HG03103 (cell line): ENCODE measurements at regions not wholly inside any gene's neighbourhood (a gene's known extent, or its start where the extent isn't known, plus 50 kb on each side); places are given as distances from the start of the nearest gene placed in this dataset.
"Not testable (repeated sequence)": the region's sequence is repeated elsewhere in the genome, so short reads cannot be mapped to it uniquely, and the experiment has no call there.

Experiments
- ATAC-seq: cut with Tn5 transposase; IDR thresholded peaks from one replicate; pipeline ENCODE4 v1.9.1; 2021; ENCODE audit warnings: low read depth; ENCODE audit not compliant: unreplicated experiment

DNA sequence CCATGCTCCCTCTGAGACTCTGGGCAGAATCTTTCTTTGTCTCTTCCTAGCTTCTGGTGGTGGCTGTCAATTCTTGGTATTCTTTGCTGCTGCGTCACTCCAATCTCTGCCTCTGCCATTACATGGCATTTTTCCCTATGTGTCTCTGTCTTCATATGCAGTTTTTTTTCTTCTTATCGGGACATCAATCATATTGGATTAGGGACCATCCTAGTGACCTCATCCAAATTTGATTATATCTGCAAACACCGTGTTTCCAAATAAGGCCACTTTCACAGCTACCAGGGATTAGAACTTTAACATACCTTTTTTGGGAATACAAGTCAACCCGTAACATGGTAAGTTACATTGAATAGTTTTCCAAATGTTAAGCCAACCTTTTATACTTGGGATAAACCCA is 358.2 kb upstream of the FRG2C start:
- no peak for ATAC-seq

DNA sequence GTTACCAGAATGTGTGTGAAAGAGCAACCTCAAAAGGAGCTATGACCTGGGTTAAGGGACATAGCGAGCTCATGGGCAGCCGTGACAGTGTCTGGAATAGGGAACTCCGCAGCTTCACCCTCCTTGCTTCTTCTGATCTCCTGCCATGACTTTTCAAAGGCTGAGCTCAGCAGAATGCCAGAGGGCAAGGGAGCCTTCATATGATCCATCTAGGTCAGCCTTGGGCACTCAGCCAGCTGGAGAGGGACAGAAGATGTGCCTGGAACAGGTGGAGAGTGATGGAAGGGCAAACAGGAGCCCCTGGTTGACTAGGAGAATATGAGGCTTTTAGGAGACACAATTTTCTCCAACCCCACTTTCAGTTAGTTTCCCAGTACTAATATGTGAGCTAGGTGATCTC is 352.8 kb upstream of the FRG2C start:
- ATAC-seq: not testable (repeated sequence)

DNA sequence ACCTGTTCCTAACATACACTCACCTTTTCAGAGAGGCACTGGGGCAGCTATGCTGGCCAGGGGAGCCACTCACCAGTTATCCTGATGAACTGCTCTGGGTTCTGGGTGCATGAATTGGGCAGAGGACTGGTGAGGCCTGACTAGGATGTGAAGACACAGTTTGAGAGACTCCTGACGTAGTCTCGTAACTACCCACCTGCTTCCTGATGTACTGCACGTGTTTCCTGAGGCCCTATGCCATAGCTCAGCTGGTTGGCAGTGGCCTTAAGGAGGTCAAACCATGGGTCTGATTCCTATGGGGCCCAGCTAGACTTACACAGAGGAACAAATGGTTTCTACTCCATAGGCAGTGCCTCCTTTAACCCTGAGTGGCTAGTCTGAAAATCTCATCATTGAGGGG is 351.7 kb upstream of the FRG2C start:
- ATAC-seq: not testable (repeated sequence)

DNA sequence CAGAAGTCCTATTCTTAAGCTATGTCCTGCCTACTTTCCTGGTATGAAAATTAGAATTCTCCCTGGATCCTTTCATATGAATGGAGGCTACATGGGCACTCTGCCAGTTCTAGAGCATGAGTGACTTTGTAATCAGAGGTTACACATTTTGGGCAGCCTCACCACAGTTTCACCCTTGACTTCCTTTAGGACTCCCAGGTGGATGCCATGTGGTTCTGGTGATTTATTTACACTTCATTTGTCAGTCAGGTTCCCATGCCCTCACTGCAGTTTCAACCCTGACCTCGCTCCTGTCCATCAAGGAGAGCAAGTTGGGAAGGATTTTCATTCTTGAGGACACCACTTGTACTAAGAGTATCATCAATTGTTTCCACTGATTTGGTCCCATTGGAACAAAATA is 344.4 kb upstream of the FRG2C start:
- not testable (repeated sequence) for ATAC-seq

DNA sequence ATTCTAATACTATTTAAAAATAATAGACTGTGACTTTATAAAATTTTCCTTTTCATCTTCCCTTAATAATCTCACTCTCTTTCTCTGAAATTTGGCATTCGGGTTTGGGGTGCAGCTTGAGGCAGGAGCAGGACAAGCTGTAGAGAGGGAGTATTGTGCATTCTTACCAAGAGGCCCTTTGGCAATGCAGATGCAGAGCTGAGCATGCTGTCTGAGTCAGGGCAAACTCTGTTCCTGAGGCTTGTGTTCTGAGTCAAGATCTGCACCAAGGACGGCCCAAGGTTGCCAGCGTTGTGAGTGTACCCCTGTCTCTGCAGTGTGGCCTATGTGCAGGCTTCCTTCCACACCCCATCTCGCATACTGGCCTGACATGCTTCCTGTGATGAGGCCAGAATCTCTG is 343.8 kb upstream of the FRG2C start:
- no peak for ATAC-seq

DNA sequence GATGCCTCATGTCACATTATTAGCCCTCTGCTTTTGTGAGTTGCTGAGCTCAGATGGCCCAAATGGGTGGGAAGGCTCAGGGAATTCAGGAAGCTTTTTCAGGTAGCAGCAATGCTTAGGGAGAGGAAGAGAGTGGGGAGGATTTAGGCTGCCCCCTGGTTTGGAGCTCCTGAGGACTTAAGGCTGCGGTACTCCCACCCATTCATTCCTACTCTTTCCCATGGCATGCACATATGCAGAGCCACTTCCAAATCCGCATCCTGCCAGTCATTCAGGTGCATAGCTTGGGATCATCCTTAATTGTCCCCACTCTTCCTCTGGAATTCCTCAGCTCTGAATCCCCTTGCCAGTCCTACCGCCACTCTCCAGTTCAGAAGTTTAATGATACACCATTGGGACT is 343.1 kb upstream of the FRG2C start:
- ATAC-seq: no peak

DNA sequence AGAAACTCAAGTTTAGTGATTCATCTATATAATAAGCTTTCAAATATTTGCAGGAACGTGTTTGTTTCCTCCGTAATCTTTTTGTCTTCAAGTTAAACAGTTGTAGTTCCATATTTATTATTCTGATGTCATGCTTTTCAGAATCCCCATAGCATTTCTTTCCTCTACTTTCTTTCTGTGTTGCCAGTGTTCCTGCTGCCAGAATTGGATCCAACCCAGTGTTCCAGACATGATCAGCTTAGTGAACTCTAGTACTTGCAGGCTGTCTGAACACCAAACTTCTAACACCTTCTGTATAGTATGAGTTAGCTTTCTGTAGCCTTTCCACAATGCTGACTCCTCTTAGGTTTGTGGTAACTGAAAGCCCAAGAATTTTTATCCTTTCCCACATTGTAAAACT is 340.2 kb upstream of the FRG2C start:
- ATAC-seq: not testable (repeated sequence)

DNA sequence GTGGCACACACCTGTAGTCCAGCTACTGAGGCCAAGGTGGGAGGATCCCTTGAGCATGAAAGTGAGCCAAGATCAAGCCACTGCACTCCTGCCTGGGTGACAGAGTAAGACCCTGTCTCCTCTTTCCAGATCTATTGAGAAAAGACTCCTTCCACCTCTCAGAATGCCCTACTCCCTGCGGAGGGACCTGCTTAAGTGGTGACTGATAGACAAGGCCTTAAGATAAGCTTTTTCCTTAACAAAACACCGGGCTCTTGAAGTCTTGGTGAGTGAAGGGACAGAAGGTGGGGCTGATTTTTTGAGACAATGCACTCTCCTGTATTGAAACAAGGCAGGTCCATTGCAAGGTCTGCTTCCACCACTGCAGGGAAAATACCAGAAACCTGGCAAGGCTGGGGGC is 338.4 kb upstream of the FRG2C start:
- no peak for ATAC-seq

DNA sequence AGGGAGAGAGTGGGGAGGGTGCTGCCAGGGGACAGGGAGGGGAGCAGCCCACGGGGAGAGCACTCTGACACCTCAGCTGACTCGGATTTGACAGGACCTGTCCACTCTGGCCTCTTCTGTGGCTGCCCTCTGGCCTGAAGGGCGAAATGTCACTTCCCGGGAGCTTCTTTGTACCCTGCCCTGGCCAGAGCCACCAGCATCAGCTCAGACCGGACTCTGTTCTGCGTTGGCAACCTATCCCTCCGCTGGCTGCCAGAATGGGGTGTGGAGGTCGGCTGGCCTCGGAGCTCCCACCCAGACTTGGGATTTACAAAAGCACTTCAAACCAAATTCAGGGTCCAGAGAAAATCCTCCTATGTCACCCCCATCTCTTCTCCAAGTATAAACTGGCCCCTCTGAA is 336.7 kb upstream of the FRG2C start:
- no peak for ATAC-seq

DNA sequence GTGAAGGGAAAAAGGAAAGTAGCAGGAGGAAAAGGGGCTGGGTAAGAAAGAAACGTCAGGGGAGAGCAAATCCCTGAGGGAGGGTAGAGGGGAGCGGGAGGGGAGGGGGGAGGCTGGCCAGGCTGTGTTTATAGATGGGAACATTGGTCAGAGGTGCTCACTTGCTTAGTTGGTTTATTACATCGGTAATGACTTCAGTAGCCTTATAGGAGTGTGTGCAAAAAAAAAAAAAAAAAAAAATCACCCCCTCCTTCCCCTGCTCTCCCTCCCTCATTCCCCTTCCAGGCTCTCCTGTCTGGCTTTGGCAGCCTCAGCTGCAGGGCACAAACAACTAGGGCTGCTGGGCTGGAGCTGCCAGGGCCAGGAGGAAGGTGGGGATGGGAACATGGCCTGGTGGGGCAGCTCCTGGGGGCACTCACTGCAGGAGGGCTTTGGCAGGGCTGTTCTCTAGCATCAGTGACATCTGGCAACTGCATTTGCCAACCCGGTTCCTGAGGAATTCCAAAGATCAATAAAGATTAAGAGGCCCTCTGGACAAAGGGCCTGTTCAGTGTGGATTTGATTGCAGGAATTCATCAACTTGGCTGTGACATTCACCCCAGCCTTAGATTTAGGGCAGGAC is 334.5 kb upstream of the FRG2C start:
- ATAC-seq: no peak

DNA sequence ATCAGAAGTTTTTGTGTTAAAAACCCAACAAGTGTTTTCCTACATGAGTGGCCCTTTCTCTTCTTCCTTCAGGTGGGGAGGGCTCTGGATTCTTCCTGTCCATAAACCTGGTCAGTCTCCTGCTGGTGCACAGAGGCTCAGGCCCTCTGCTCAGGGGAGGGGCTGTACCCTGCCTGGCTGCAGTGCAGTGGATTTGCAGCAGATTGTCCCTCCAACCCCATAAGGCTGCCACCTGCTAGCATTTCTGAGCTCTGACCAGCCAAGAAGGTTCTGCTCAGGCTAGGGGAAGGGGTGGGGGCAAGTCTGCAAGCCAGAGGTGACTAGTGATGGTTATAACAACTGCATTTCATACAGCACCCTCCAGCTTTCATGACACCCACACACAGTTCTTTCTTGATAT is 333.7 kb upstream of the FRG2C start:
- ATAC-seq: not testable (repeated sequence)

DNA sequence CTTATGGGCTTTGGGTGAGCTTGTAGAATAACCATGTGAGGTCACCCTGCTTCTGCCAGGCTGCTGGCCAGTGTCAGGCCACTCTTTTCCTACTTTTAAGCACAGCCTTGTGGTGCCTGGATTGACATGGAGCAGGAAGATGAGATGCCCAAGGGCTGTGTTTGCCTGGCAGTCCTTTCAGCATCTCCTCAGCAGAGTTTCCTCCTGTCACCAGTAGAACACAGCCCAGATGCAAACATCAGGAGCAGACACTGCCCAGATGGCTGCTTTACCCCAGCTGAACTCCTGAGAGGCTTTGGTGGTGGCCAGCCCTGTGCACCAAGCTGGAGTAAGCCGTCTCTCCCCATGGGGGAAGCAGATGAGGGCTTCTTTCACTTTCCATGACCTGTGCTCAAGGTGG is 332.0 kb upstream of the FRG2C start:
- not testable (repeated sequence) for ATAC-seq

DNA sequence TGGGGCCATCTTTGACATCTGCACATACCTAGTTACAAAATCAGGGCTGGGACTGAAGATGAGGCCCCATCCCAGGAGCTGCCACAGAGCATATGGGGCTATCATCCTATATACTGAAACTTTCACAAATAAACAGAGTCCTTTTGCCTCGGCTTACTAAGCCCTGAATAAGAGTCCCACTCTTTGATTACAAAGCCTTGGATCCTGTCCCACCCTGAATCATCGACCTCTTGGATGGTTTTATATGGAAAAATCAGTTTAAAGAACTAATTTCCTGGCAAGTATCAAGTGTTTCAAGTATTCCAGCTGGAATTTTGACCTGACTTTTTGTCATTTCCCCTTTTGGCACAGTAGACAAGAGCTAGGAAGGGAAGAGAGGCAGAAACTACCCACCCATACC is 331.3 kb upstream of the FRG2C start:
- ATAC-seq: no peak

DNA sequence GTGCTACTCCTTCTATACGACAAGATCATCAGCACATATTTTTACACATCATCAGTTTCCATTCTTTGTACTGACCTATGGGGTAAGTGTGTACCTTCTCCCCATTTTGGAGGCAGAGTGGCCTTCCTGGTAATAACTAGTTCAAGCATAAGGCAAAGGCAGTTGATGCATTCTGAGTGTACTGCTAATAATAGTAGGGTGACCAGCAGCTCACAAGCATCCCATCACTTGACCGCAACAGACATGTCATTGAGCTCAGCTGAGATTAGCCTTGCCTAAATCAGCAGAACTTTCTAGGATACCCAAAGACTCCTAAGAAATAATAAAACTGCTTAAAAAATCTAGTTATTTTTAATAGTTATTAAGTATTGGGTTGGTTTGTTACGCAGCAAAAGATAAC is 329.8 kb upstream of the FRG2C start:
- no peak for ATAC-seq

DNA sequence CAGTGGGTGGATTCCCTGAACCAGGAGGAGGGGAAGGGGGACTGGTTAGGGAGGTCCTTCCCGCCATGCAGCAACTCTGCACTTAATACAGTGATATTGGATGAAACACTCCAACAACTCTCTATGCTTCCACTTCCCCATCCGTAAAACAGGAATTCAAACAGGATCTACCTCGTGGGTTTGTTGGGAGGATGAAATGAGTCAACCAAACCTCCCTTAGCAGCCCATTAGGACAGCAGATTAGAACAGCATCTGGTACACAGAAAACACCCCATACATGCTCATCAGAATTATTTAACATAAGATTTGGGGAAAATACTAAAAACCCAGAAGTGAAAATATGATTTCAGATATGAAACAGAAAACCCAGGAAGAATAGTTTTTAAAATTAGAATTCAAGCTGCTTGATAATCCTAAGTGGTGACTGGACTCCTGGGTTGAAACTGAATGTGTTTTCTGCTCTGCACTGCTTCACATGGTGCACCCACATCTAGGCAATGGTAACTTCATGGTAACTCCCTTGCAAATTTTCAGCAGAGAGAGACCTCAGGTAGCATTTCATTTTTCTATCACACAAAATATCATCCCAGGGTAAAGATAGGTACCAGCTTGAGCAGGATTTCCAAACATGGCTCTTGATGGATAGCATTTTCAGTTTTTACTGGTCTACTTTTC is 326.8 kb upstream of the FRG2C start:
- no peak for ATAC-seq

DNA sequence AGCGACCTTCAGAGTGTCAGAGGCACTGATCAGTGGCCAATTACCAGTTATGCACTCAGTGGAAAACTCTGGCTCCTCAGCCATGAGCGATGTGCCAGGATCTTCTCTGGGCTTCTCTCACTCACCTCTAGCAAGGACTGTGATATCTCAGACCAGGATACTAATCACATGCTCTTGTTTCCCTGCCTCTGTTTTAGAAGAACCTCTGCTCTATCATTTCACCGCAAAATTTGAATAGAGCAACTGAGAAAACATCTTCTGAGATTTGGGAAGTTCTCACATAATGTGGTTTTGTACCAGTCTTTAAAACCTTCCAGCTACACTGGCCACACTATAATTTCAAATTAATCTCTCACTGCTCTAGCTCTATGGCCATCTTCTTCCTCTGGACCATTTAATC is 325.8 kb upstream of the FRG2C start:
- ATAC-seq: no peak

DNA sequence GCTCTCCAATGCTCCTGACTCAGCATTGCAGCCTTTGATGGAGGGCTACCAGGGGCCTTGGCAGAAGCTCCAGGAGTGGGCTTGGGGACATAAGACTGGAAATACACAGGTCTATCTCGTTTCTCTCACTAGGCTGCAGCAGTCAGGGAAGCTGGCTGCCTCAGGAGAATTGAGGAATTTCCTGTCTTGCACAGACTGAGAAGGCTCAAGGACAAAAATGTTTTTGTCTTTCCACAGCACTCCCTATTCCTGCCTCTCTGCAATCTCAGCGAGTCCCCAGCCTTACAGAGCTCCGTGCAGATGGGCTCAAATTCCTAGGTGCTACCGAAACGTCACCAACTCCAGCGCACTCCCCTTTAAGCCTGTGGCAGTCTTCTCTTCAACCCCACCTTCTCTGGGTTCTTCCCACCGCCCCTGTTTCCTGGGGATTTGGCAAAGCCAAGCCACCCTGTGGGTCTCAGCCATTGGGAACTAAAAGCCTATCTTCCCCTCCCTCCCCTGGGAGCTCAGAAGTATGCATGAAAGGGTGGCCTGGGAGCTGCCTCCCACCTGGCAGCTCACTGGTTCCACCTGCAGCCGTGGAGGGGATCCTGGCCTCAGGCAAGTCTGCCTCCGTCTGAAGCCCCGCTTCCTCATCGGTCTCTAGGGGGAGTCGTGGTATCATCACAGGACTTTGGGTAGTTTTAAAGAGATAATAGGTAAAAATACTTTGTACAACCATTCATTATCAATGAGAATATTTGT is 322.6 kb upstream of the FRG2C start:
- no peak for ATAC-seq

DNA sequence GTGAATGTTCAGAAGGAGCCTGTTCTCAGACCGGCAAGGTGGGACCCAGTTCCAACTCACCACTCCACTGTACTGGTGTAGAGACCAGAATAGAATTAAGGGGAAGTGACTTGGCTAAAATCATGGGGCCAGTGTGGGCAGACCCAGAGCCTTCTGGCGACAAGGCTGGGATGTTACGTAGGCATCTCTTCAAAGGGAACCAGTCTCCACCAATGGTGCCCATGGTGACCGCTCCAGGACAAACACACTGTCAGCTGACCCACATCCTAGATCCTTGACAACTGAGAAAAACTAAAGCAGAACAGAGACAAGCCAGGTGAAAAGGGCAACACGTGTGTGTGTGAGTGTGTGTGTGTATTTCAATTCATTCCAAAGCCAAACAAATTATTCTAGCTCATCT is 321.7 kb upstream of the FRG2C start:
- ATAC-seq: no peak

DNA sequence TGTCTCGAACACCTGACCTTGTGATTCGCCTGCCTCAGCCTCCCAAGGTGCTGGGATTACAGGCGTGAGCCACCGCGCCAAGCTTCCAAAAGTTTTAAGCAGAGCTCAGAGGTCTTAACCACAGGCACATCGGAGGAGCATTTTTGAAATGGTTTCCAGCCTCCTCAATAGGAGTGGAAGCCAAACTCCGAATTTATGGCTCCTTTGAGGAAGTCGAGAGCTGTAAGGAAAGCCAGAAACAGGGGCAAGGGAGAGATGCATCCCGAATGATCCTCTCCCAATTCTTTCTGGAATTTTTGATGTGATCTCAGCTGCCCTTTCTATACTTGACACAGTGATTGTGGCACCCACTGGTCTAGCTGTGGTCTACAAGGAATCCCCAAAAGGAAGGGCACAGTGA is 313.6 kb upstream of the FRG2C start:
- not testable (repeated sequence) for ATAC-seq

DNA sequence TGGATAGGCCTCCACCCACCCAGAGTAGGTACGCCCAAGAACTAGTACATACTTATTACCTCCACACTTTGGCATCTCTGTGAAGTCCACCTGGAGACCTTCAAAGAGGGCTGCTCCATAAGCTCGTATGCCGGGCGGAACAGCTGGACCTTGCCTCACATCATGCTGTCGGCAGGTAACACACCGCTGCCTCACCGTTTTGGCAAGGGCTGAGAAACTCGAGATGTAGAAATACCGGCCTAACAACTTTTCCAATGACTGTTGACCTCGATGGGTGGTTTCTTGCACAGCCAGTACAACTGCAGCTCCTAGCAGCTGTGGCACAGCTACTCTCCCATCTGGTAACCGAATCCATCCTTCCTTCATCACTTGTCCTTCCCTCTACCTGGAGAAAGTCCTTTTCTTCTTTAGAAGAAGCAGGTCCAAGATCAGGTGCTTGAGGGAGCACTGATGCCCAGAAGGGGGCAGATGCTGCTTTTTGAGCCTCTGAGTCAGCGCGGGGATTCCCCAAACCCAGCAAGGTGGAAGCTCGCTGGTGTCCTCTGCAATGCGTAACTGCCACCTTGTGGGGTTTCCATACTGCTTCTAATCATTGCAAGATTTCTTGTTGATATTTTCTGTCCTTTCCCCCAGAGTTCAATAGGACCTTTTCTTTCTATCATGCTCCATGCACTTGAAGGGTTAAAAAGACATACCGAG is 301.9 kb upstream of the FRG2C start:
- not testable (repeated sequence) for ATAC-seq

DNA sequence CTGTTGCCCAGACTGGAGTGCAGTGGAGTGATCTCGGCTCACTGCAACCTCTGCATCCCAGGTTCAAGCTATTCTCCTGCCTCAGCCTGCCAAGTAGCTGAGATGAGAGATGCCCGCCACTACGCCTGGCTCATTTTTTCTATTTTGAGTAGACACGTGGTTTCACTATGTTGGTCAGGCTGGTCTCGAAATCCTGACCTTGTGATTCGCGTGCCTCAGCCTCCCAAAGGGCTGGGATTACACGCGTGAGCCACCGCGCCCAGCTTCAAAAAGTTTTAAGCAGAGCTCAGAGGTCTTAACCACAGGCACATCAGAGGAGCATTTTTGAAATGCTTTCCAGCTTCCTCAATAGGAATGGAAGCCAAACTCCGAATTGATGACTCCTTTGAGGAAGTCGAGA is 291.2 kb upstream of the FRG2C start:
- ATAC-seq: not testable (repeated sequence)
